Trophoblast cell (in vitro differentiated cells and primary cell): ENCODE measurements at regions not wholly inside any gene's neighbourhood (a gene's known extent, or its start where the extent isn't known, plus 50 kb on each side); places are given as distances from the start of the nearest gene placed in this dataset.

Experiments used
- DNase-seq, 2 donors: peaks; one replicate each; pipeline ENCODE4 v3.0.0-alpha.2; 2016
- H2AFZ ChIP-seq: 2 replicates; pipeline ENCODE4 v1.6.1; 2013; ENCODE audit warnings: low read length, moderate library complexity, mild to moderate bottlenecking; ENCODE audit not compliant: insufficient read depth, poor library complexity
- H2AK5ac ChIP-seq: 2 replicates; pipeline ENCODE4 v1.6.1; 2013; ENCODE audit warnings: mild to moderate bottlenecking, low read length
- H2BK120ac ChIP-seq: 2 replicates; pipeline ENCODE4 v1.6.1; 2013; ENCODE audit warnings: low read length, mild to moderate bottlenecking, moderate library complexity; ENCODE audit not compliant: insufficient read depth, poor library complexity
- H2BK12ac ChIP-seq: 2 replicates; pipeline ENCODE4 v1.6.1; 2013; ENCODE audit warnings: mild to moderate bottlenecking, low read length, moderate library complexity
- H2BK5ac ChIP-seq: 2 replicates; pipeline ENCODE4 v1.6.1; 2013; ENCODE audit warnings: low read length, low read depth, moderate library complexity, mild to moderate bottlenecking; ENCODE audit not compliant: poor library complexity
- H3K14ac ChIP-seq: 2 replicates; pipeline ENCODE4 v1.6.1; 2013; ENCODE audit warnings: mild to moderate bottlenecking, low read length
- H3K18ac ChIP-seq: 2 replicates; pipeline ENCODE4 v1.6.1; 2013; ENCODE audit warnings: mild to moderate bottlenecking, low read length
- H3K23ac ChIP-seq: 2 replicates; pipeline ENCODE4 v1.6.1; 2013; ENCODE audit warnings: low read length
- H3K27ac ChIP-seq: 2 replicates; pipeline ENCODE4 v1.5.1; 2013; ENCODE audit warnings: low read depth, mild to moderate bottlenecking, inconsistent platforms, low read length, moderate library complexity
- H3K27me3 ChIP-seq: 2 replicates; pipeline ENCODE4 v1.6.1; 2013; ENCODE audit warnings: inconsistent platforms, mild to moderate bottlenecking, low read length, moderate library complexity; ENCODE audit not compliant: insufficient read depth
- H3K36me3 ChIP-seq, 2 experiments: 1 replicate in 1 of 2; 2 replicates in 1 of 2; pipeline ENCODE4 v1.6.1; 2013; ENCODE audit warnings: low read length in 2 of 2, mild to moderate bottlenecking in 2 of 2, moderate library complexity in 1 of 2; ENCODE audit not compliant: insufficient read depth in 2 of 2, control insufficient read depth in 1 of 2
- H3K4ac ChIP-seq: 2 replicates; pipeline ENCODE4 v1.6.1; 2013; ENCODE audit warnings: low read depth, mild to moderate bottlenecking, low read length, moderate library complexity
- H3K4me1 ChIP-seq, 2 experiments: 1 replicate in 1 of 2; 2 replicates in 1 of 2; pipeline ENCODE4 v1.6.1; 2013; ENCODE audit warnings: low read length in 2 of 2, mild to moderate bottlenecking in 2 of 2, moderate library complexity in 1 of 2; ENCODE audit not compliant: insufficient read depth in 2 of 2, control insufficient read depth in 1 of 2
- H3K4me2 ChIP-seq: 2 replicates; pipeline ENCODE4 v1.6.1; 2013; ENCODE audit warnings: inconsistent platforms, mild to moderate bottlenecking, low read length, moderate library complexity
- H3K4me3 ChIP-seq: 2 replicates; pipeline ENCODE4 v1.5.1; 2013; ENCODE audit warnings: mild to moderate bottlenecking, low read depth, low read length, inconsistent platforms
- H3K79me1 ChIP-seq: one replicate; pipeline ENCODE4 v1.6.1; 2013; ENCODE audit warnings: low read length
- H3K79me2 ChIP-seq: 2 replicates; pipeline ENCODE4 v1.6.1; 2013; ENCODE audit warnings: low read length, mild to moderate bottlenecking; ENCODE audit not compliant: control insufficient read depth, insufficient read depth, poor library complexity
- H3K9ac ChIP-seq: 2 replicates; pipeline ENCODE4 v1.6.1; 2013; ENCODE audit warnings: mild to moderate bottlenecking, low read length
- H3K9me3 ChIP-seq: 2 replicates; pipeline ENCODE4 v1.6.1; 2013; ENCODE audit warnings: low read depth, mild to moderate bottlenecking, control low read depth, inconsistent platforms, low read length; ENCODE audit not compliant: insufficient read depth
- H4K12ac ChIP-seq: 2 replicates; pipeline ENCODE4 v1.6.1; 2013; ENCODE audit warnings: low read depth, mild to moderate bottlenecking, low read length, moderate library complexity
- H4K8ac ChIP-seq: 2 replicates; pipeline ENCODE4 v1.6.1; 2013; ENCODE audit warnings: low read depth, mild to moderate bottlenecking, low read length, moderate library complexity
- H4K91ac ChIP-seq: one replicate; pipeline ENCODE4 v1.6.1; 2013; ENCODE audit warnings: low read depth, mild to moderate bottlenecking, low read length, moderate library complexity
- WGBS: extraction: QIAGEN DNeasy Blood & Tissue Kit; methylation state at CpG from one replicate; pipeline ENCODE4 v1.1.7; 2013; ENCODE audit warnings: missing lambda C conversion rate; ENCODE audit not compliant: insufficient read length, insufficient coverage; ENCODE audit errors: extremely low coverage; 5-methylcytosine and 5-hydroxymethylcytosine counted together

DNA sequence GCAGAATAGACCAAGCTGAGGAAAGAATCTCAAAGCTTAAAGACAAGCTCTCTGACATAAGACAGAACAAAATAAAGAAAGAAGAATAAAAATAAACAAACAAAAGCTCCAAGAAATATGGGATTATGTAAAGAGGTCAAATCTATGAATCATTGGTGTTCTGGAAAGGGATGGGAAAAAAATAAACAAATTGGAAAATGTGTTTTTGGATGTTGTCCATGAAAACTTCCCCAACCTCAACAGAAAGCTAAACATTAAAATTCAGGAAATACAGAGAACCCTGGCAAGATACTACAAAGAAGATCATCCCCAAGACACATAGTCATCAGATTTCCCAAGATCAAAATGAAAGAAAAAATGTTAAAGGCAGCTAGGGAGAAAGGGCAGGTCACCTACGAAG, 662.0 kb upstream of the CDH18 start:
- no peaks in the 10 kb centered on the region for H3K79me1 ChIP-seq
- no peak overlapping the region for H2BK120ac ChIP-seq
- no peaks in the 10 kb centered on the region for H3K27me3 ChIP-seq
- DNase-seq, result no peak
- H3K9me3 ChIP-seq, result no peaks in the 10 kb centered on the region
- no peaks in the 10 kb centered on the region for H3K79me2 ChIP-seq
- no peak overlapping the region for H3K14ac ChIP-seq
- H3K23ac ChIP-seq, result no peak overlapping the region
- no peak overlapping the region for H3K9ac ChIP-seq
- no peak overlapping the region for H4K91ac ChIP-seq
- H4K12ac ChIP-seq, result no peak overlapping the region
- H3K4ac ChIP-seq, result no peak overlapping the region
- H2BK5ac ChIP-seq, result no peak overlapping the region
- no peaks in the 10 kb centered on the region for H3K36me3 ChIP-seq
- no peaks in the 10 kb centered on the region for H3K4me1 ChIP-seq
- no peak overlapping the region for H2BK12ac ChIP-seq
- no peak overlapping the region for H3K18ac ChIP-seq
- no peak overlapping the region for H4K8ac ChIP-seq
- H3K27ac ChIP-seq, result no peak overlapping the region
- H2AFZ ChIP-seq, result no peak overlapping the region
- no peak overlapping the region for H2AK5ac ChIP-seq
- H3K4me2 ChIP-seq, result no peak overlapping the region
- no peak overlapping the region for H3K4me3 ChIP-seq
- WGBS, result no CpG with 5 or more reads among the region's 1 CpG

DNA sequence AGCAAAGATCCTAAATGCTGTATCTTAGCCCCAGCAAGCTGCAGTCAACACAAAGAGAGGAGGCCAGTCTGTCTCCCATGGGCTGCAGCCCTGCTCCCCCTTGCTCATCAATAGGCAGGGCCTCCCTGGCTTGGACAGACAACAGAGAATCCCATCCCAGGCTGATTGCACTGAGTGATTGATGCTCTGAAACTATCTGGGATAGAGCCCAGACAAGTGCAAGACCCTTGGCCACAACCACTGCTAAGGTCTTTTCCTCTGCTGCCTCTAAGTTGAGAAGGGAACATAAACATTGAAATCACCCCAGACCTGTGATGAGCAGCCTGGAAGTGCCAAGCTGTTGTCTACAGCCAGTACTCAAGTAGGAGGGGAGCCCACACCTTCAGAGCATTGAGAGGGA, 661.0 kb upstream of the CDH18 start:
- Histone ChIP-seq H3K4ac (no peak overlapping the region), H3K4me3 (no peak overlapping the region), H2BK12ac (no peak overlapping the region), H3K18ac (no peak overlapping the region), H2AK5ac (no peak overlapping the region), H3K27ac (no peak overlapping the region), H4K8ac (no peak overlapping the region), H3K23ac (no peak overlapping the region), H3K27me3 (no peaks in the 10 kb centered on the region), H3K9me3 (no peaks in the 10 kb centered on the region), H3K4me1 (no peaks in the 10 kb centered on the region), H2AFZ (no peak overlapping the region), H4K91ac (no peak overlapping the region), H3K4me2 (no peak overlapping the region), H3K36me3 (no peaks in the 10 kb centered on the region), H3K9ac (no peak overlapping the region), H2BK5ac (no peak overlapping the region), H3K79me2 (no peaks in the 10 kb centered on the region), H3K79me1 (no peaks in the 10 kb centered on the region), H3K14ac (no peak overlapping the region), H2BK120ac (no peak overlapping the region), H4K12ac (no peak overlapping the region)
- no peak for DNase-seq

DNA sequence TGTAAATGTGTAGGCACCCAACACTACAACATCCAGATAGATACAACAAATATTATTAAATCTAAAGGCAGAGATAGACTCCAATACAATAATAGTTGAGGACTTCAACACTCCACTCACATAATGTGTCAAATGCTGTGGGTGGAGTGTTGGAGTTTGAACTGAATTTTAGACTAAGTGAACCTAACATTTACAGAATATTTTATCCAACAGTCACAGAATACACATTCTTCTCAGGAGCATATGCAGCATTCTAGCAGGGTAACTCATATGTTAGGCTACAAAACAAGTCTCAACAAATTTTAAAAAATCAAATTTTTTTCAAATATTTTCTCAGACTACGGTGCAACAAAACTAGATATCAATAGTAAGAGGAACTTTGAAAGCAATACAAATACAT, 648.7 kb upstream of the CDH18 start:
- WGBS, result no CpG with 5 or more reads among the region's 1 CpG
- no peaks in the 10 kb centered on the region for H3K4me1 ChIP-seq
- H2BK5ac ChIP-seq, result no peak overlapping the region
- no peak overlapping the region for H2BK120ac ChIP-seq
- no peak overlapping the region for H3K23ac ChIP-seq
- no peak overlapping the region for H3K4me3 ChIP-seq
- peak in 1 of 2 donors; percentile 13 for DNase-seq
- no peak overlapping the region for H3K4me2 ChIP-seq
- H3K27me3 ChIP-seq, result no peaks in the 10 kb centered on the region
- no peak overlapping the region for H3K27ac ChIP-seq
- H3K18ac ChIP-seq, result no peak overlapping the region
- no peaks in the 10 kb centered on the region for H3K79me2 ChIP-seq
- no peaks in the 10 kb centered on the region for H3K9me3 ChIP-seq
- no peak overlapping the region for H3K14ac ChIP-seq
- no peak overlapping the region for H3K4ac ChIP-seq
- no peak overlapping the region for H4K12ac ChIP-seq
- H2AK5ac ChIP-seq, result no peak overlapping the region
- H3K9ac ChIP-seq, result no peak overlapping the region
- H2BK12ac ChIP-seq, result no peak overlapping the region
- no peak overlapping the region for H2AFZ ChIP-seq
- H4K8ac ChIP-seq, result no peak overlapping the region
- H3K36me3 ChIP-seq, result no peaks in the 10 kb centered on the region
- no peak overlapping the region for H4K91ac ChIP-seq
- H3K79me1 ChIP-seq, result no peaks in the 10 kb centered on the region

DNA sequence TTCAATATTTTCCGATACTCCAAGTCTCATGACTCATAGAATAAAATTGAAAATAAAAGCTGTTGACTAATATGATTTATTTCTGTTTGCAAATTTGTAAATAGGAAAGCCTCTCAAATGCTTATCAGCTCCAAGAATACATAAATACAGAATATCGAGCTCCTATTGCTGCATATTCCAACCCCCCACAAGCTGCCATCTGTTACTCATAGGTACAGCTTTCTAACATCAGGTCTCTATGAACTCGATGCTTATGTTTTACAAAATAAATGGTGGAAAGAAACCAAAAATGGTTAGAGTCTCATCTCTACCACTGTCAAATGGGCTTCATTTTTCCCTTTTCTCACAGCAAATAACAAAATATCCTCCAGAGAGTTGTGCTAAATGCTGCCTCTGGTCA, 631.6 kb upstream of the CDH18 start:
- Histone ChIP-seq H3K36me3 (no peaks in the 10 kb centered on the region), H3K27ac (no peak overlapping the region), H3K4ac (no peak overlapping the region), H3K9ac (no peak overlapping the region), H3K79me2 (no peaks in the 10 kb centered on the region), H2BK120ac (no peak overlapping the region), H2AK5ac (no peak overlapping the region), H4K12ac (no peak overlapping the region), H4K91ac (no peak overlapping the region), H2AFZ (no peak overlapping the region), H3K14ac (no peak overlapping the region), H3K4me1 (no peaks in the 10 kb centered on the region), H3K23ac (no peak overlapping the region), H2BK12ac (no peak overlapping the region), H3K27me3 (no peaks in the 10 kb centered on the region), H3K79me1 (no peaks in the 10 kb centered on the region), H3K4me2 (no peak overlapping the region), H2BK5ac (no peak overlapping the region), H3K9me3 (no peaks in the 10 kb centered on the region), H3K4me3 (no peak overlapping the region), H3K18ac (no peak overlapping the region), H4K8ac (no peak overlapping the region)
- no peak for DNase-seq
- no CpG with 5 or more reads among the region's 3 CpGs for WGBS

DNA sequence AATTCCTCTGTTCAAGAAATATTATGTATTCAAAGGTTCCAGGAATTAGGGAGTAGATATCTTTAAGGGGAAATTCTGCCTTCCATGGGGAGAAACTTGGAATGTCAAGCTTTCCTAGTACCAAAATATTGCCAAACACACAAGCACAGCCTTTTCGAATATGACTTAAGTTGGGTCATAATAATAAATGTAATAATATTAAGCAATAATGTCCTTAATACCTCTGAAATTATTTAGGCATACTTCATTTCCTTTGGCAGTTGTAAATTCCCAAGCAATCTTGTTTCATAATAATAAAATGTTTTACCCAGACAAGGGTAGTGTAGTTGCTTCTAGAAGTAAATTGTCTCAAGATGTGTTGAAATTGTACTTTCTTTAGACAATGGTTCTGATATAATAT, 630.3 kb upstream of the CDH18 start:
- H2AFZ ChIP-seq, result no peak overlapping the region
- H3K4me2 ChIP-seq, result no peak overlapping the region
- H3K23ac ChIP-seq, result no peak overlapping the region
- no peak overlapping the region for H2AK5ac ChIP-seq
- no peak overlapping the region for H2BK120ac ChIP-seq
- no CpG with 5 or more reads among the region's 1 CpG for WGBS
- H4K8ac ChIP-seq, result no peak overlapping the region
- H4K91ac ChIP-seq, result no peak overlapping the region
- no peak overlapping the region for H3K27ac ChIP-seq
- no peaks in the 10 kb centered on the region for H3K4me1 ChIP-seq
- H2BK5ac ChIP-seq, result no peak overlapping the region
- H3K27me3 ChIP-seq, result no peaks in the 10 kb centered on the region
- H3K36me3 ChIP-seq, result no peaks in the 10 kb centered on the region
- no peak for DNase-seq
- no peaks in the 10 kb centered on the region for H3K9me3 ChIP-seq
- H3K4ac ChIP-seq, result no peak overlapping the region
- H2BK12ac ChIP-seq, result no peak overlapping the region
- H3K9ac ChIP-seq, result no peak overlapping the region
- no peaks in the 10 kb centered on the region for H3K79me2 ChIP-seq
- H3K4me3 ChIP-seq, result no peak overlapping the region
- no peak overlapping the region for H3K14ac ChIP-seq
- no peaks in the 10 kb centered on the region for H3K79me1 ChIP-seq
- H4K12ac ChIP-seq, result no peak overlapping the region
- no peak overlapping the region for H3K18ac ChIP-seq
